Osteoblast (primary cell): ENCODE measurements at regions not wholly inside any gene's neighbourhood (a gene's known extent, or its start where the extent isn't known, plus 50 kb on each side); places are given as distances from the start of the nearest gene placed in this dataset.

Source experiments
- DNase-seq: peaks from one replicate; pipeline ENCODE4 v3.0.0; 2011; ENCODE audit warnings: low spot score, mixed read lengths; ENCODE audit not compliant: insufficient read length; ENCODE audit errors: missing footprints
- H2AFZ ChIP-seq: 2 replicates; pipeline ENCODE4 v1.6.0; 2011; ENCODE audit warnings: mild to moderate bottlenecking, low read length
- H3K27ac ChIP-seq: 2 replicates; pipeline ENCODE4 v1.5.1; 2011; ENCODE audit warnings: mild to moderate bottlenecking, low read depth, low read length, moderate library complexity
- H3K27me3 ChIP-seq: 2 replicates; pipeline ENCODE4 v1.6.0; 2012; ENCODE audit warnings: mild to moderate bottlenecking, control low read depth, inconsistent platforms, low read length, moderate library complexity; ENCODE audit not compliant: insufficient read depth
- H3K36me3 ChIP-seq: 2 replicates; pipeline ENCODE4 v1.5.1; 2011; ENCODE audit warnings: mild to moderate bottlenecking, low read length, control low read depth, moderate library complexity; ENCODE audit not compliant: insufficient read depth
- H3K4me1 ChIP-seq: 2 replicates; pipeline ENCODE4 v1.5.1; 2011; ENCODE audit warnings: mild to moderate bottlenecking, low read length, control low read depth, moderate library complexity; ENCODE audit not compliant: insufficient read depth
- H3K4me2 ChIP-seq: 2 replicates; pipeline ENCODE4 v1.6.0; 2011; ENCODE audit warnings: mild to moderate bottlenecking, low read length; ENCODE audit not compliant: insufficient read depth
- H3K4me3 ChIP-seq: fragments of 200-600 bp; sonication (generic); 3 replicates; pipeline ENCODE4 v1.5.1; 2012; ENCODE audit warnings: mild to moderate bottlenecking, low read length, inconsistent platforms; ENCODE audit not compliant: insufficient read depth
- H3K79me2 ChIP-seq: 2 replicates; pipeline ENCODE4 v1.6.0; 2012; ENCODE audit warnings: mild to moderate bottlenecking, low read length, control low read depth, inconsistent platforms; ENCODE audit not compliant: insufficient read depth
- H3K9me3 ChIP-seq: 2 replicates; pipeline ENCODE4 v1.5.1; 2011; ENCODE audit warnings: low read depth, low read length, control low read depth
- H4K20me1 ChIP-seq: 2 replicates; pipeline ENCODE4 v1.6.0; 2012; ENCODE audit warnings: mild to moderate bottlenecking, low read length, control low read depth; ENCODE audit not compliant: insufficient read depth
- TF ChIP-seq, protein P1 (sequence below): IDR thresholded peaks from 2 replicates; pipeline ENCODE4 v1.5.1; 2011; ENCODE audit warnings: mild to moderate bottlenecking, low read depth, low read length, moderate library complexity; ENCODE audit errors: extremely low read depth

DNA sequence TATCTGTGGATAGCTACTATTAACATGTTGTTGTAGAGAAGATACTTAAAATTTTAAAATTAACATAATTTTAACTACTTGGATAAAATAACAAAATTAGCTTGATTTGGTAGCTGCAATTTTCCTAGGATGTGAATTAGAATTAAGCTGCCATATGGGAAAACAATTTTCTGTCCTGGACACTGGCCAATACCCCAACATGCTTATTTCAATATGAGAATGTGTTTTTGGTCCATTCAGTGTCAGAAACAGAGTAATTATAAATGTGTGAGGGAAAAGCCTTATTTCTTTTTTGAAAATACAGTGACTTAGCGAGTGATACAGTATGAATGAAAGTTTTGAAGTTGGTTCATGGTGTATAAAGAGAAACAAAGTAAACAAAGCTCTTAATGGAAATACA is 948.3 kb upstream of the GYPC start:
- Histone ChIP-seq H3K4me1 (no peaks in the 10 kb centered on the region), H4K20me1 (no peaks in the 10 kb centered on the region), H2AFZ (no peak overlapping the region), H3K4me3 (no peak overlapping the region), H3K79me2 (no peaks in the 10 kb centered on the region), H3K9me3 (no peaks in the 10 kb centered on the region), H3K27me3 (no peaks in the 10 kb centered on the region), H3K27ac (no peak overlapping the region), H3K4me2 (no peak overlapping the region), H3K36me3 (no peaks in the 10 kb centered on the region)
- TF ChIP-seq, protein P1, sequence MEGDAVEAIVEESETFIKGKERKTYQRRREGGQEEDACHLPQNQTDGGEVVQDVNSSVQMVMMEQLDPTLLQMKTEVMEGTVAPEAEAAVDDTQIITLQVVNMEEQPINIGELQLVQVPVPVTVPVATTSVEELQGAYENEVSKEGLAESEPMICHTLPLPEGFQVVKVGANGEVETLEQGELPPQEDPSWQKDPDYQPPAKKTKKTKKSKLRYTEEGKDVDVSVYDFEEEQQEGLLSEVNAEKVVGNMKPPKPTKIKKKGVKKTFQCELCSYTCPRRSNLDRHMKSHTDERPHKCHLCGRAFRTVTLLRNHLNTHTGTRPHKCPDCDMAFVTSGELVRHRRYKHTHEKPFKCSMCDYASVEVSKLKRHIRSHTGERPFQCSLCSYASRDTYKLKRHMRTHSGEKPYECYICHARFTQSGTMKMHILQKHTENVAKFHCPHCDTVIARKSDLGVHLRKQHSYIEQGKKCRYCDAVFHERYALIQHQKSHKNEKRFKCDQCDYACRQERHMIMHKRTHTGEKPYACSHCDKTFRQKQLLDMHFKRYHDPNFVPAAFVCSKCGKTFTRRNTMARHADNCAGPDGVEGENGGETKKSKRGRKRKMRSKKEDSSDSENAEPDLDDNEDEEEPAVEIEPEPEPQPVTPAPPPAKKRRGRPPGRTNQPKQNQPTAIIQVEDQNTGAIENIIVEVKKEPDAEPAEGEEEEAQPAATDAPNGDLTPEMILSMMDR = no peak
- DNase-seq = no peak

DNA sequence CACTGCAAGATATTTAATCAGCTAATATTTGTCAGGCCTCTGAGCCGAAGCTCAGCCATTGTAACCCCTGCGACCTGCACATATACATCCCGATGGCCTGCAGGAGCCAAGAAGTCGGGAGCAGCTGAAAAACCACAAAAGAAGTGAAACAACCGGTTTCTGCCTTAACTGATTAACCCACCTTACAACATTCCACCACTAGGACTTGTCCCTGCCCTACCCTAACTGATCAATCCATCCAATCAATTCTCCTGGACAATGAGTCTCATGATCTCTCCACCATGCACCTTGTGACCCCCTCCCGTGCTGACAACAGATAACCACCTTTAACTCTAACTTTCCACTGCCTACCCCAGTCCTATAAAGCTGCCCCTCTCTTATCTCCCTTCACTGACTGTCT is 945.4 kb upstream of the GYPC start:
- Histone ChIP-seq H3K27me3 (no peaks in the 10 kb centered on the region), H3K9me3 (peaks cover 3% of the 10 kb centered on the region), H3K4me3 (no peak overlapping the region), H3K4me1 (no peaks in the 10 kb centered on the region), H3K4me2 (no peak overlapping the region), H2AFZ (no peak overlapping the region), H3K79me2 (no peaks in the 10 kb centered on the region), H3K27ac (no peak overlapping the region), H3K36me3 (no peaks in the 10 kb centered on the region), H4K20me1 (no peaks in the 10 kb centered on the region)
- TF ChIP-seq, protein P1 = no peak
- no peak for DNase-seq

DNA sequence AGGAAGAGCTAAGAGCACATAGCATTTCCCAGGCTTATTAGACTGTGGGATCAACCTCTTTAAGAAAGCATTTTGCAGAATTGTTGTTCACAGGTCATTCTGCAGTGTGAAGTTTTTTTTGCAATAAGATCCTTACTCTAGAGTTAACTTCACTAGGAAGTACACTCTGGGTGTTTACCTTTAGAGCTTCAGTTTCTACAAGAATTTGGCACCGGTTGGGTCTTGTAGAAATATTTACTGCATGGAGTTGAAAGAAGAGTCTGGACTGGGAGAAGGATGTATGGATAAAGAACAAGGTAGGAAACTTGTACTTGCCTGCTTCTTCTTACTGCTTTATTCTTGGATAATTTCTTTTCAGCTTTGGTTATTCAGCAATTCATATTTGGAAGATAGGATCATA is 944.9 kb upstream of the GYPC start:
- H2AFZ ChIP-seq = no peak overlapping the region
- no peaks in the 10 kb centered on the region for H3K4me1 ChIP-seq
- H3K4me2 ChIP-seq = no peak overlapping the region
- H3K79me2 ChIP-seq = no peaks in the 10 kb centered on the region
- peaks cover 3% of the 10 kb centered on the region for H3K9me3 ChIP-seq
- no peak overlapping the region for H3K27ac ChIP-seq
- no peak for DNase-seq
- no peaks in the 10 kb centered on the region for H3K36me3 ChIP-seq
- no peaks in the 10 kb centered on the region for H4K20me1 ChIP-seq
- H3K27me3 ChIP-seq = no peaks in the 10 kb centered on the region
- no peak overlapping the region for H3K4me3 ChIP-seq
- TF ChIP-seq, protein P1 = no peak

DNA sequence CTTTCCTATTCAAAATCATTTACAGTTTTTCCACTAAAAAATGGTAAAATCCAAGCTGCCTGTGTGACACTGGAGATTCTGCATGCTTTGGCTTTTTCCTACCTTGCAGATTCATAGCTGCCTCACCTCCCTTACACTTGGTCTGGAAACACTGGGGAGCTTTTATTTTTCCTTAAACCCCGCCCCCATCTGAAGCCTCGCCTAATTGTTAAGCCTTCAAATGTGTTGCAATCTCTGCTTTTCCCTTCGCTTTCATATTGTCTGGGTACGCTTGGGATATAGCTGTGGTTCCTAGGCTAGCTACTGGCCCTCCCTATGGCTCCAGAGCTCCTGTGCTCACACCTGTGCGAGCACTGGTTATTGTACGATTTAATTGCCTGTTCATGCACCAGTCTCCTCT is 942.4 kb upstream of the GYPC start:
- H3K9me3 ChIP-seq = peaks cover 3% of the 10 kb centered on the region
- no peaks in the 10 kb centered on the region for H3K36me3 ChIP-seq
- H3K4me1 ChIP-seq = no peaks in the 10 kb centered on the region
- TF ChIP-seq, protein P1 = no peak
- H3K4me2 ChIP-seq = no peak overlapping the region
- H3K27me3 ChIP-seq = no peaks in the 10 kb centered on the region
- no peaks in the 10 kb centered on the region for H3K79me2 ChIP-seq
- DNase-seq = no peak
- no peaks in the 10 kb centered on the region for H4K20me1 ChIP-seq
- H3K4me3 ChIP-seq = no peak overlapping the region
- H3K27ac ChIP-seq = no peak overlapping the region
- no peak overlapping the region for H2AFZ ChIP-seq
